ENCODE measurements at regions not wholly inside any gene's neighbourhood (a gene's known extent, or its start where the extent isn't known, plus 50 kb on each side); places are given as distances from the start of the nearest gene placed in this dataset.
A peak's percentile ranks its signal among the peaks of the same experiment; 100 is the strongest.

DNA sequence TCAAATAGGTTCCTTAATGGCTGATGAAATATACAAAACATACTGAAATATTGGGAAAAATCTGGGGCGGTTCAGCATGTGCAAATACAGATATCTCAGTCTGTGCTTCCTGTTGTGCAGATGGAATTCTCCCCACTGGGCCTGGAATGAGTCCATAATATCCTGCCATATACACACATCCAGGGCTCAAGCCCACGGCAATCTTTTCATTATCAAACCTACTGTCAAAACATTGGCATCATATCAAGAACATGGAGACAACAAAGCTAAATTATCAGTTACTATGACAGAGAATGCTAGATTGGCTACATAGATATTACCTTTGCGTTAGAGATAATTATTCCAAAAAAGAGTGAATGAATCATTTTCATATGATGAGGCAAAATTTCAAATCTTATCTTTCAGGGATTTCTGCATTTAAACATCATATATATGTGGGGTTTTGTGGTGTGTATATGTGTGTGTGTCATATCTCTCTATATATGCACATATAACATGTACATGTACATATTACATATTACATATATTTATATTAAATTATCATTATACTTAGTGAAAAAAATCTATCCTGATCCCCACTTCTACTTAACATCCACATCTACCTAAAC is 713.3 kb downstream of the GBE1 start:
- CTCF ChIA-PET = no interaction called here
- WGBS (ENCODE audit: missing lambda C conversion rate) = 15% methylated on average over 3 of the region's 3 CpGs
- no peaks in the 10 kb centered on the region for H3K4me1 ChIP-seq
- ATAC-seq (no peak), DNase-seq (ENCODE audit: low read depth in 1 of 2, low spot score in 1 of 2) (no peak), FAIRE-seq (no peak)
- H3K27ac ChIP-seq = no peak overlapping the region
- no peaks in the 10 kb centered on the region for H3K9me3 ChIP-seq
- H3K4me3 ChIP-seq = no peak overlapping the region
- POLR2A ChIA-PET = no interaction called here
- TF ChIP-seq, protein P1, sequence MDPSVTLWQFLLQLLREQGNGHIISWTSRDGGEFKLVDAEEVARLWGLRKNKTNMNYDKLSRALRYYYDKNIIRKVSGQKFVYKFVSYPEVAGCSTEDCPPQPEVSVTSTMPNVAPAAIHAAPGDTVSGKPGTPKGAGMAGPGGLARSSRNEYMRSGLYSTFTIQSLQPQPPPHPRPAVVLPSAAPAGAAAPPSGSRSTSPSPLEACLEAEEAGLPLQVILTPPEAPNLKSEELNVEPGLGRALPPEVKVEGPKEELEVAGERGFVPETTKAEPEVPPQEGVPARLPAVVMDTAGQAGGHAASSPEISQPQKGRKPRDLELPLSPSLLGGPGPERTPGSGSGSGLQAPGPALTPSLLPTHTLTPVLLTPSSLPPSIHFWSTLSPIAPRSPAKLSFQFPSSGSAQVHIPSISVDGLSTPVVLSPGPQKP (IDR thresholded peaks at IDR 0.05; ENCODE audit: low read depth, low read length) = no peak
- TF ChIP-seq, protein P2, sequence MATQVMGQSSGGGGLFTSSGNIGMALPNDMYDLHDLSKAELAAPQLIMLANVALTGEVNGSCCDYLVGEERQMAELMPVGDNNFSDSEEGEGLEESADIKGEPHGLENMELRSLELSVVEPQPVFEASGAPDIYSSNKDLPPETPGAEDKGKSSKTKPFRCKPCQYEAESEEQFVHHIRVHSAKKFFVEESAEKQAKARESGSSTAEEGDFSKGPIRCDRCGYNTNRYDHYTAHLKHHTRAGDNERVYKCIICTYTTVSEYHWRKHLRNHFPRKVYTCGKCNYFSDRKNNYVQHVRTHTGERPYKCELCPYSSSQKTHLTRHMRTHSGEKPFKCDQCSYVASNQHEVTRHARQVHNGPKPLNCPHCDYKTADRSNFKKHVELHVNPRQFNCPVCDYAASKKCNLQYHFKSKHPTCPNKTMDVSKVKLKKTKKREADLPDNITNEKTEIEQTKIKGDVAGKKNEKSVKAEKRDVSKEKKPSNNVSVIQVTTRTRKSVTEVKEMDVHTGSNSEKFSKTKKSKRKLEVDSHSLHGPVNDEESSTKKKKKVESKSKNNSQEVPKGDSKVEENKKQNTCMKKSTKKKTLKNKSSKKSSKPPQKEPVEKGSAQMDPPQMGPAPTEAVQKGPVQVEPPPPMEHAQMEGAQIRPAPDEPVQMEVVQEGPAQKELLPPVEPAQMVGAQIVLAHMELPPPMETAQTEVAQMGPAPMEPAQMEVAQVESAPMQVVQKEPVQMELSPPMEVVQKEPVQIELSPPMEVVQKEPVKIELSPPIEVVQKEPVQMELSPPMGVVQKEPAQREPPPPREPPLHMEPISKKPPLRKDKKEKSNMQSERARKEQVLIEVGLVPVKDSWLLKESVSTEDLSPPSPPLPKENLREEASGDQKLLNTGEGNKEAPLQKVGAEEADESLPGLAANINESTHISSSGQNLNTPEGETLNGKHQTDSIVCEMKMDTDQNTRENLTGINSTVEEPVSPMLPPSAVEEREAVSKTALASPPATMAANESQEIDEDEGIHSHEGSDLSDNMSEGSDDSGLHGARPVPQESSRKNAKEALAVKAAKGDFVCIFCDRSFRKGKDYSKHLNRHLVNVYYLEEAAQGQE (IDR thresholded peaks at IDR 0.05) = no peak
- TF ChIP-seq CBX2 (IDR thresholded peaks at IDR 0.05; ENCODE audit: borderline replicate concordance, low read depth) = no peak
- TF ChIP-seq TP53 (CRISPR knock-in tag; IDR thresholded peaks at IDR 0.05) = no peak
- TF ChIP-seq MAFK (IDR thresholded peaks at IDR 0.05; ENCODE audit: partially characterized antibody) = no peak
- TF ChIP-seq ESRRA (IDR thresholded peaks at IDR 0.05; ENCODE audit: borderline replicate concordance, low read length) = no peak
- TF ChIP-seq, protein P3, sequence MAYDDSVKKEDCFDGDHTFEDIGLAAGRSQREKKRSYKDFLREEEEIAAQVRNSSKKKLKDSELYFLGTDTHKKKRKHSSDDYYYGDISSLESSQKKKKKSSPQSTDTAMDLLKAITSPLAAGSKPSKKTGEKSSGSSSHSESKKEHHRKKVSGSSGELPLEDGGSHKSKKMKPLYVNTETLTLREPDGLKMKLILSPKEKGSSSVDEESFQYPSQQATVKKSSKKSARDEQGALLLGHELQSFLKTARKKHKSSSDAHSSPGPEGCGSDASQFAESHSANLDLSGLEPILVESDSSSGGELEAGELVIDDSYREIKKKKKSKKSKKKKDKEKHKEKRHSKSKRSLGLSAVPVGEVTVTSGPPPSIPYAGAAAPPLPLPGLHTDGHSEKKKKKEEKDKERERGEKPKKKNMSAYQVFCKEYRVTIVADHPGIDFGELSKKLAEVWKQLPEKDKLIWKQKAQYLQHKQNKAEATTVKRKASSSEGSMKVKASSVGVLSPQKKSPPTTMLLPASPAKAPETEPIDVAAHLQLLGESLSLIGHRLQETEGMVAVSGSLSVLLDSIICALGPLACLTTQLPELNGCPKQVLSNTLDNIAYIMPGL (CRISPR knock-in tag; IDR thresholded peaks at IDR 0.05; ENCODE audit: borderline replicate concordance) = no peak
- TF ChIP-seq RCOR1 (IDR thresholded peaks at IDR 0.05; ENCODE audit: low read depth, low read length) = no peak
- no peak for TF ChIP-seq NPAS2 (CRISPR knock-in tag; IDR thresholded peaks at IDR 0.05; ENCODE audit: borderline replicate concordance)
- TF ChIP-seq EHF (CRISPR knock-in tag; IDR thresholded peaks at IDR 0.05) = no peak
- H3K4me2 ChIP-seq = no peak overlapping the region

DNA sequence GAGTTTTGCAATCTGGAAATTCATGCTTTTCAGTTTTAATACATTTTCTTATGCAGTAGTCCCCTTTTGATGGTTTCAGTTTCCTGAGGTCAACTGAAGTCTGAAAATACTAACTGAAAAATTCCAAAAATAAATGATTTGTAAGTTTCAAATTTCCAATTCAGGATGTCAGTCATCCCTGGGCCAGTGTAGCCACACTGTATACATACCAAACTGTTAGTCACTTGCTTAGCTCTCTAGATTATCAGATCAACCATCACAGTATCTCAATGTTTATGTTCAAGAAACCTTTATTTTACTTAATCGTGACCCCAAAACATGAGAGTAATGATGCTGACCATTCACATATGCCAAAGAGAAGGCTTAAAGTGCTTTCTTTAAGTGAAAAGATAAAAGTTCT is 715.5 kb downstream of the GBE1 start:
- ChIA-PET CTCF (no interaction called here), POLR2A (no interaction called here)
- Histone ChIP-seq H3K4me1 (no peaks in the 10 kb centered on the region), H3K9me3 (no peaks in the 10 kb centered on the region), H3K4me3 (no peak overlapping the region), H3K27ac (no peak overlapping the region), H3K4me2 (no peak overlapping the region)
- WGBS (ENCODE audit: missing lambda C conversion rate) = 22% methylated on average over 1 of the region's 1 CpG
- no peak for TF ChIP-seq TFCP2L1 (CRISPR knock-in tag; IDR thresholded peaks at IDR 0.05)
- no peak for TF ChIP-seq RCOR1 (IDR thresholded peaks at IDR 0.05; ENCODE audit: low read depth, low read length)
- TF ChIP-seq PHF8 (IDR thresholded peaks at IDR 0.05; ENCODE audit: borderline replicate concordance, low read depth) = no peak
- TF ChIP-seq, protein P4, sequence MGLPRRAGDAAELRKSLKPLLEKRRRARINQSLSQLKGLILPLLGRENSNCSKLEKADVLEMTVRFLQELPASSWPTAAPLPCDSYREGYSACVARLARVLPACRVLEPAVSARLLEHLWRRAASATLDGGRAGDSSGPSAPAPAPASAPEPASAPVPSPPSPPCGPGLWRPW (IDR thresholded peaks at IDR 0.05) = no peak
- TF ChIP-seq NR3C1 (IDR thresholded peaks at IDR 0.05) = no peak
- no peak for TF ChIP-seq HOXB5 (CRISPR knock-in tag; IDR thresholded peaks at IDR 0.05)
- TF ChIP-seq, protein P5, sequence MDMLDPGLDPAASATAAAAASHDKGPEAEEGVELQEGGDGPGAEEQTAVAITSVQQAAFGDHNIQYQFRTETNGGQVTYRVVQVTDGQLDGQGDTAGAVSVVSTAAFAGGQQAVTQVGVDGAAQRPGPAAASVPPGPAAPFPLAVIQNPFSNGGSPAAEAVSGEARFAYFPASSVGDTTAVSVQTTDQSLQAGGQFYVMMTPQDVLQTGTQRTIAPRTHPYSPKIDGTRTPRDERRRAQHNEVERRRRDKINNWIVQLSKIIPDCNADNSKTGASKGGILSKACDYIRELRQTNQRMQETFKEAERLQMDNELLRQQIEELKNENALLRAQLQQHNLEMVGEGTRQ (IDR thresholded peaks at IDR 0.05) = no peak
- TF ChIP-seq RFX5 (IDR thresholded peaks at IDR 0.05) = no peak
- TF ChIP-seq CBX2 (IDR thresholded peaks at IDR 0.05; ENCODE audit: borderline replicate concordance, low read depth) = no peak
- no peak for TF ChIP-seq ZNF302 (CRISPR knock-in tag; IDR thresholded peaks at IDR 0.05)
- TF ChIP-seq, protein P6, sequence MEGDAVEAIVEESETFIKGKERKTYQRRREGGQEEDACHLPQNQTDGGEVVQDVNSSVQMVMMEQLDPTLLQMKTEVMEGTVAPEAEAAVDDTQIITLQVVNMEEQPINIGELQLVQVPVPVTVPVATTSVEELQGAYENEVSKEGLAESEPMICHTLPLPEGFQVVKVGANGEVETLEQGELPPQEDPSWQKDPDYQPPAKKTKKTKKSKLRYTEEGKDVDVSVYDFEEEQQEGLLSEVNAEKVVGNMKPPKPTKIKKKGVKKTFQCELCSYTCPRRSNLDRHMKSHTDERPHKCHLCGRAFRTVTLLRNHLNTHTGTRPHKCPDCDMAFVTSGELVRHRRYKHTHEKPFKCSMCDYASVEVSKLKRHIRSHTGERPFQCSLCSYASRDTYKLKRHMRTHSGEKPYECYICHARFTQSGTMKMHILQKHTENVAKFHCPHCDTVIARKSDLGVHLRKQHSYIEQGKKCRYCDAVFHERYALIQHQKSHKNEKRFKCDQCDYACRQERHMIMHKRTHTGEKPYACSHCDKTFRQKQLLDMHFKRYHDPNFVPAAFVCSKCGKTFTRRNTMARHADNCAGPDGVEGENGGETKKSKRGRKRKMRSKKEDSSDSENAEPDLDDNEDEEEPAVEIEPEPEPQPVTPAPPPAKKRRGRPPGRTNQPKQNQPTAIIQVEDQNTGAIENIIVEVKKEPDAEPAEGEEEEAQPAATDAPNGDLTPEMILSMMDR (IDR thresholded peaks at IDR 0.05) = no peak
- no peak for TF ChIP-seq ESRRA (IDR thresholded peaks at IDR 0.05; ENCODE audit: borderline replicate concordance, low read length)
- TF ChIP-seq ZFP36 (IDR thresholded peaks at IDR 0.05; ENCODE audit: borderline replicate concordance, partially characterized antibody) = no peak
- TF ChIP-seq HDAC2 (IDR thresholded peaks at IDR 0.05) = no peak
- TF ChIP-seq ZC3H11A (IDR thresholded peaks at IDR 0.05) = no peak
- TF ChIP-seq KDM1A (IDR thresholded peaks at IDR 0.05; ENCODE audit: low read depth) = no peak
- TF ChIP-seq, protein P7, sequence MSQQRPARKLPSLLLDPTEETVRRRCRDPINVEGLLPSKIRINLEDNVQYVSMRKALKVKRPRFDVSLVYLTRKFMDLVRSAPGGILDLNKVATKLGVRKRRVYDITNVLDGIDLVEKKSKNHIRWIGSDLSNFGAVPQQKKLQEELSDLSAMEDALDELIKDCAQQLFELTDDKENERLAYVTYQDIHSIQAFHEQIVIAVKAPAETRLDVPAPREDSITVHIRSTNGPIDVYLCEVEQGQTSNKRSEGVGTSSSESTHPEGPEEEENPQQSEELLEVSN (IDR thresholded peaks at IDR 0.05; ENCODE audit: borderline replicate concordance, low read depth) = no peak
- no peak for TF ChIP-seq BHLHE40 (IDR thresholded peaks at IDR 0.05; ENCODE audit: low read depth, low read length)
- TF ChIP-seq, protein P8, sequence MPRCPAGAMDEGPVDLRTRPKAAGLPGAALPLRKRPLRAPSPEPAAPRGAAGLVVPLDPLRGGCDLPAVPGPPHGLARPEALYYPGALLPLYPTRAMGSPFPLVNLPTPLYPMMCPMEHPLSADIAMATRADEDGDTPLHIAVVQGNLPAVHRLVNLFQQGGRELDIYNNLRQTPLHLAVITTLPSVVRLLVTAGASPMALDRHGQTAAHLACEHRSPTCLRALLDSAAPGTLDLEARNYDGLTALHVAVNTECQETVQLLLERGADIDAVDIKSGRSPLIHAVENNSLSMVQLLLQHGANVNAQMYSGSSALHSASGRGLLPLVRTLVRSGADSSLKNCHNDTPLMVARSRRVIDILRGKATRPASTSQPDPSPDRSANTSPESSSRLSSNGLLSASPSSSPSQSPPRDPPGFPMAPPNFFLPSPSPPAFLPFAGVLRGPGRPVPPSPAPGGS (IDR thresholded peaks at IDR 0.05) = no peak
- no peak for DNase-seq (ENCODE audit: low read depth in 1 of 2, low spot score in 1 of 2)
- ATAC-seq = no peak
- peak; percentile 23 for FAIRE-seq

All from A549 (cell line).